ENCODE measurements at regions not wholly inside any gene's neighbourhood (a gene's known extent, or its start where the extent isn't known, plus 50 kb on each side); places are given as distances from the start of the nearest gene placed in this dataset.

DNA sequence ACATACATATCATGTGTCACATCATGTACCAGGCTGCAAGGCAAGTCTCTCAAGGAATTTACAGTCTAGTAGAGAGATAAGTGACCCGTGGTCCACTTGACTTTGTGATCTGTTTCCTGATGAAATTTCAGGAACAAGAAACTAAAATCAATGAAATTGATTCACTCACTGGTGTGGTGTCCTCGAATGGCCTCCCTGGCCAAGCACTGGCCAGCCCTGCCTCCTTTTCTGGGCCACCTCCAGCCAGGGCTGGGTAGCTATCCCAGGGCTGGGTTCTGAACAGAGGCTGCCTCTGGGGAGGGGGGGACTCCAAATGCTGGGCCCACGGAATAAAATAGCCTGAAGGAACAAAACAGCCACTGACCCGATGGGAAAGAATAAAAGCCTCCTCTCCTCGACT, 182.2 kb downstream of the HERPUD2 start:
- TF ChIP-seq, protein P1, sequence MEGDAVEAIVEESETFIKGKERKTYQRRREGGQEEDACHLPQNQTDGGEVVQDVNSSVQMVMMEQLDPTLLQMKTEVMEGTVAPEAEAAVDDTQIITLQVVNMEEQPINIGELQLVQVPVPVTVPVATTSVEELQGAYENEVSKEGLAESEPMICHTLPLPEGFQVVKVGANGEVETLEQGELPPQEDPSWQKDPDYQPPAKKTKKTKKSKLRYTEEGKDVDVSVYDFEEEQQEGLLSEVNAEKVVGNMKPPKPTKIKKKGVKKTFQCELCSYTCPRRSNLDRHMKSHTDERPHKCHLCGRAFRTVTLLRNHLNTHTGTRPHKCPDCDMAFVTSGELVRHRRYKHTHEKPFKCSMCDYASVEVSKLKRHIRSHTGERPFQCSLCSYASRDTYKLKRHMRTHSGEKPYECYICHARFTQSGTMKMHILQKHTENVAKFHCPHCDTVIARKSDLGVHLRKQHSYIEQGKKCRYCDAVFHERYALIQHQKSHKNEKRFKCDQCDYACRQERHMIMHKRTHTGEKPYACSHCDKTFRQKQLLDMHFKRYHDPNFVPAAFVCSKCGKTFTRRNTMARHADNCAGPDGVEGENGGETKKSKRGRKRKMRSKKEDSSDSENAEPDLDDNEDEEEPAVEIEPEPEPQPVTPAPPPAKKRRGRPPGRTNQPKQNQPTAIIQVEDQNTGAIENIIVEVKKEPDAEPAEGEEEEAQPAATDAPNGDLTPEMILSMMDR (IDR thresholded peaks at IDR 0.05; ENCODE audit: unreplicated experiment): no peak
- H3K9me3 Mint-ChIP-seq (ENCODE audit: low read depth): no peaks in the 10 kb centered on the region
- no peak overlapping the region for H3K4me3 Mint-ChIP-seq (ENCODE audit: low read depth)
- no peak for DNase-seq (ENCODE audit: low spot score, unreplicated experiment)
- H3K27me3 Mint-ChIP-seq: peaks cover 21% of the 10 kb centered on the region
- no peaks in the 10 kb centered on the region for H3K36me3 Mint-ChIP-seq (ENCODE audit: insufficient read depth)
- no peak overlapping the region for H3K27ac Mint-ChIP-seq
- H3K4me1 Mint-ChIP-seq (ENCODE audit: low read depth): peaks cover 3% of the 10 kb centered on the region

DNA sequence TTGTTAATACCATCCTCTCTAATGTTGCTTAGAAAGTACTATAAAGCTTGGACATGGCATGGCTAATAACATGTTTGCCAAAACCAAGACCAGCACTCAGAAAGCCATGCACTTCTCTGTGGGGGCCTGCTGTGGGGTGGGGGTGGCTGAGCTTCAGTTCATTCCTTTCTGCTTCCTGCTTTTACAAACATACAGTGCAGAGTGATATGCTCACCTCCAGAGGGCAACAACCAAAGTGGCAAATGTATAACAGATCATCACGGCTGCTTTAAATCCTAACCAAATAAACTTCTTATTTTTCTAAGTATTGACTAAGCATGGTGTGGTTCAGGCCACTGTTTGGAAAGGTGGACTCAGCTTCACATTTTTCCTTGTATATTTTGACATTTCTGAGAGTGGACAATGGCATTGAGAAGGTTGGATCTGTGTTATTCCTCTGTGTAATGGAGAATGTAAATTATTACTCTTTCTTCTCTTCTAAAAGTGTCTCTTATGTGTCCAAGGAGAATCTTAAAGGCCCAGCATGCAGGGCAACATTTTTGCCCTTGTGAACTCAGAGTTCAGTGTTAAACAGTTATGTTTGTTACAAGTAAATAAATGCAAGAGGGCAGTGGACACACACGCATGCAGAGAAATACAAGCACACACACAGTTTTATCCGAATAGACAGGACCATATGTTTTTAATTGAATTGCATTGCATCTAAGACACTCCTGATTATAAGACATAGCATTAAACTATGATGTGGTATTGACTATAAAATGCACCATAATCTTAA, 186.1 kb downstream of the HERPUD2 start:
- H3K27me3 Mint-ChIP-seq: peaks cover 20% of the 10 kb centered on the region
- H3K36me3 Mint-ChIP-seq (ENCODE audit: insufficient read depth): no peaks in the 10 kb centered on the region
- peaks cover 14% of the 10 kb centered on the region for H3K4me1 Mint-ChIP-seq (ENCODE audit: low read depth)
- no peak overlapping the region for H3K27ac Mint-ChIP-seq
- no peak overlapping the region for H3K4me3 Mint-ChIP-seq (ENCODE audit: low read depth)
- TF ChIP-seq, protein P1 (IDR thresholded peaks at IDR 0.05; ENCODE audit: unreplicated experiment): peak; percentile 12
- H3K9me3 Mint-ChIP-seq (ENCODE audit: low read depth): no peaks in the 10 kb centered on the region
- no peak for DNase-seq (ENCODE audit: low spot score, unreplicated experiment)

DNA sequence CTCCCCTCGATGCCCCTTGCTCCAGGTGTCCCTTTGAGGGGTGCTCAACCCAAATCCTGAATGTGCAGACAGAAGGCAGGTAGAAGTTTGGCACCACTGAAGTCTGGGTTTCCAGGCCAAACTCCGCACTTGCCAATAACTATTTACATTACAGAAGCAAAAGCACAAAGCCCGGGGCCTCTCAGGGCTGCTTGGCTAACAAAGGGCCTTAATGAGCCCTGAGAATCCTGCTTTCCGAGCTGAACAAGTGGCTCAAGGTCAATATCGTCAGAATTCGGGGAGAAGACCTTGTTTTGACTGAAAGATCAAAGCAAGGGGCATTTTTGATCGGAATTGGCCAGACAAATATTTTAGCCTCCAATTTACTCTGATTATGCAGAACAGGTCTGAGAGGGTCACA, 189.9 kb downstream of the HERPUD2 start:
- no peak for DNase-seq (ENCODE audit: low spot score, unreplicated experiment)
- TF ChIP-seq, protein P1 (IDR thresholded peaks at IDR 0.05; ENCODE audit: unreplicated experiment): no peak
- Mint-ChIP-seq H3K27me3 (peaks cover 8% of the 10 kb centered on the region), H3K27ac (peak overlapping the region; percentile 67), H3K36me3 (ENCODE audit: insufficient read depth) (no peaks in the 10 kb centered on the region), H3K9me3 (ENCODE audit: low read depth) (no peaks in the 10 kb centered on the region), H3K4me1 (ENCODE audit: low read depth) (peaks cover 14% of the 10 kb centered on the region), H3K4me3 (ENCODE audit: low read depth) (no peak overlapping the region)

DNA sequence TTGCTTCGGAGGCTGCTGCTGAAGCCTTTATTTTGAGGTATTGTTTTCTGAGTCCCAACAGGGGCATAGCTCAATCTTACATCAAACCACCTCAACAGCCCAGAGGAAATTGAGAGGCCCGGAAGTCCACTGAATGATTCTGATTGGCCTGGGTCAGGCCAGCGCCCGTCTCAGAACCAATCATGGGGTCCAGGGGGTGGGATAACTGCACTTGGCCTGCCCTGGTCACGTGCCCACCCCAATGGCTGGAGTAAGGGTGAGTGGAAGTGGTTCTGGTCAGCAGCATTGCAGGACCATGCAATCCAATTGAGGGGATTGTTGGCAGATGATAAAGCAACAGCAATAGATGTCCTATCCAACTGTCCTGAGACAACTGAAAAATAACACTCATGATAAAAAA, 190.6 kb downstream of the HERPUD2 start:
- no peak overlapping the region for H3K4me3 Mint-ChIP-seq (ENCODE audit: low read depth)
- peaks cover 8% of the 10 kb centered on the region for H3K27me3 Mint-ChIP-seq
- H3K4me1 Mint-ChIP-seq (ENCODE audit: low read depth): peaks cover 14% of the 10 kb centered on the region
- H3K36me3 Mint-ChIP-seq (ENCODE audit: insufficient read depth): no peaks in the 10 kb centered on the region
- TF ChIP-seq, protein P1 (IDR thresholded peaks at IDR 0.05; ENCODE audit: unreplicated experiment): no peak
- peak overlapping the region; percentile 45 for H3K27ac Mint-ChIP-seq
- DNase-seq (ENCODE audit: low spot score, unreplicated experiment): no peak
- H3K9me3 Mint-ChIP-seq (ENCODE audit: low read depth): no peaks in the 10 kb centered on the region

DNA sequence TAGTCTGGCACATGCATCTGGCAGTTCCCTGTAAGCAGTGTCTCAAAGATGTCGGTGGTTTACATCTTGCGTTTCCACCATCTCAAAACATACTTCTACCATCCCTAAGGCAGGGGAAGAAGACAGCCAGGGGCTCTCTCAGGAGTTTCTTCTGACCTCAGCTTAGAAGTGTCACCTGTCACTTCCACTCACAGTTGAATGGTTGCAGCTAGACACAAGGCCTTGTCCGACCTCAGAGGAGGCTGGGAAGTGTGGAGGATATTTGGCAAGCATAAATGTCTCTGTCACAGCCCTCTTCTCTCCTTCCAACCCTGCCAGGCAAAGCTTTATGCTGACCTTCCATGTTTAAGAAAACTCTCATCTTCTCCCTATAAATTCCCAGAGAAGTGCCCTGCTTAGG, 193.3 kb downstream of the HERPUD2 start:
- peaks cover 10% of the 10 kb centered on the region for H3K4me1 Mint-ChIP-seq (ENCODE audit: low read depth)
- no peaks in the 10 kb centered on the region for H3K36me3 Mint-ChIP-seq (ENCODE audit: insufficient read depth)
- H3K4me3 Mint-ChIP-seq (ENCODE audit: low read depth): no peak overlapping the region
- TF ChIP-seq, protein P1 (IDR thresholded peaks at IDR 0.05; ENCODE audit: unreplicated experiment): no peak
- H3K27me3 Mint-ChIP-seq: peaks cover 9% of the 10 kb centered on the region
- H3K9me3 Mint-ChIP-seq (ENCODE audit: low read depth): no peaks in the 10 kb centered on the region
- no peak overlapping the region for H3K27ac Mint-ChIP-seq
- no peak for DNase-seq (ENCODE audit: low spot score, unreplicated experiment)

All from progenitor cell of endocrine pancreas (in vitro differentiated cells).